HG02870 (cell line): ENCODE measurements at regions not wholly inside any gene's neighbourhood (a gene's known extent, or its start where the extent isn't known, plus 50 kb on each side); places are given as distances from the start of the nearest gene placed in this dataset.

Experiments
- ATAC-seq: cut with Tn5 transposase; IDR thresholded peaks from one replicate; pipeline ENCODE4 v1.9.1; 2021; ENCODE audit warnings: mild to moderate bottlenecking, moderate library complexity; ENCODE audit not compliant: unreplicated experiment

- no peak for ATAC-seq
Measured at GRCh38 chr2:137823196-137823595, 141.1 kb upstream of the HNMT start.

DNA sequence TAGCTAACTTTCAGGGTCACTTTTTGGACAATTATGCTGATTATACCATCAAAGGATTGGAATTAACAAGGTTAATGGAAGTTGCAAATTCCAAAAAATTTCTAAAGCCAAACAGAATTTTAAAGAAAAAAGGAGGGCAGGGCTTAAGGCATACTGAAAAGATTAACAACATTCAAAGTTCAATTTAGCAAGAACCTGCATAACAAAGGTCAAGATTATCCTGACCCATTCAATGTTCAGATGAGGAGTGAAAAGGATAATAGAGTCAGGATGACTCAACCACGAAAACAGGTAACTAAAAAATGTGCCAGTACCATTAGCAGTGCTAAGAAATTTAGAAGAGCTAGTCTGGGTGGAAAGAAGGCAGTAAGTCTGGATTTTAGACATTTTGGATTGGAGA, 139.8 kb upstream of the HNMT start:
- no peak for ATAC-seq

DNA sequence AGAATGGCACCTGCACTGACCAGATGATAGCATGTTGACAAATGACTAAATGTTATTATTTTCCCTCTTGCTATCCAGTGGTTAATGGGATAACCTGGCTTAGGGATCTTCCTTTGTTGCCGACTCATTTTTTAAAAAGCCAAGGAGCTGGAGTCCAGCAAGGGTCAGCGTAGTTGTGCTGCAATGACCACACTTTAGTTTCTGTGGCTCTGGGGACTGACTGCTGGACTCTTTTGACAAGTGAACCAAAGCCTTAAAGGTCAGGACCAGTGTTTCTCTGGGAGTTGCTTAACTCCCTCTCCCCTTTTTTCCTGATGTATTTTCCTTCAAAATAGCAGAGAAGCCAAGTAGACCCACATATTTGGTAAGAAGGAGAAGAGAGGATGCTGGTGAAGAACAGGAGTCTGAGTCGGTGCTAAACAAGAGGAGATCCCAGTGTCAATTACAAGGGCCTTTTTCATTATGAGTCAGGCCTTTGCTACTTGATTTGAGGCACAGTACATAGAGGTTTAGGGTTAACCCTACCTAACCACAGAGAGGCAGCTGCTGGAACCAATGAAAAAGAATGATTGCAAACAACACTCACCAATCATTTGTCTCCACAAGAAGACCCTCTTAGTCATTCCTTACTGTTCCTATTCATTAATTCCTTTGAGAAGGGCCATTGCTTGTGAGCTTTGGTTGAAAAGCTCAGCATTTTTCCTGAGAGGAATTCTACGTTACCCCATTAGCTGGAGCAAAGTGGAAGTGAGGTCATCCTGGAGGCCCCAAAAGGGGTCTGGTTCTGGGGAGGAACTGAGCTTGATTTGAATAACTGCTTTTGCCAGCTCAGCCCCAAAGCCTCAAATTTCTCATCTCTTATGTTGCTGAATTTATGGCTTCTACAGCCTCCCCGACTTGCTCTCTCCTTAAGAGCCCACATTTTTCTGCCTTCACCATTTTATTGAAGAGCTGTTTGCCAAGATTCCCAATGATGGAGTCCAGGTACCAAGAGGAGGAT, 137.6 kb upstream of the HNMT start:
- ATAC-seq: peak; percentile 99

DNA sequence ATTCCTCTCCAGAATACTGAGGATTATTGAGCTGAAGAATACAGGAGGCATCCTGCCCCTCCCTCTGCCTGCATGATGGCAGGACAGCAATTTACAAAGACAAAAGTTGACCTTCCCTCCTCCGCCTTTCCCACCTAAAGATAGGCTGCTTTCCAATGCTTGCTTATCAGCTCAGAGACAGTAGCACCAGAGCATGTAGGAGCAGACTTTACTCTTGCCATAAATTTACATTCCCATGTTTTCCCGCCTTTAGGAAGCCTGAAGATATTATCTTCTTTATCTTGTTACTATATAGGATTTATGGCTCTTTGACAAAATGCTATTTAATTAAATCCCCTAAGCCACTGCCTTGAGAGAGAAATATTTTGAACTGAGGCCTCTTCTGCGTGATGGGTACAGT, 135.6 kb upstream of the HNMT start:
- ATAC-seq: no peak

- ATAC-seq: no peak
Measured at GRCh38 chr2:137829251-137829650, 135.0 kb upstream of the HNMT start.

GRCh38 chr2:137834760-137835379, 129.4 kb upstream of the HNMT start:
- ATAC-seq: no peak

- no peak for ATAC-seq
Measured at GRCh38 chr2:137836671-137837070, 127.6 kb upstream of the HNMT start.

- no peak for ATAC-seq
Measured at GRCh38 chr2:137837830-137838229, 126.4 kb upstream of the HNMT start.

- peak; percentile 60 for ATAC-seq
Measured at GRCh38 chr2:137838255-137839092, 125.8 kb upstream of the HNMT start.

DNA sequence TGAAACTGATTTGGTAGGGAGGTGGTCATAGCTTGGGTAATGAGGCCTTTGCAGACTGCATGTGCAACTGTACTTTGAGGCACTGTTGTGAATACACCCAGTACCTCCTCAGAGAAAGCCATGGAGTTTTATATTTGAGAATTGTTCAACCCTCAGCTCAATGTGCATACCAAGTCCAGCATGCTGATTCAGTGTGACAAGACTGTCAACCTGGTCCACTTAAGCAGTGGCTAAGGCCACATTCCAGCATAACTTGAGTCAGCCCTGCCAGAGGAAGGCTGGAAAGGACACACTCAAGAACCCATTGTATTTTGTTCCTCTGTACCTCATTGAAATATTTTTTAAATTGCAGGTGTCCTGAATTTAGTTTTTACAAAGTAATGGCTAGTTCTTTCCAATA, 121.8 kb upstream of the HNMT start:
- no peak for ATAC-seq

DNA sequence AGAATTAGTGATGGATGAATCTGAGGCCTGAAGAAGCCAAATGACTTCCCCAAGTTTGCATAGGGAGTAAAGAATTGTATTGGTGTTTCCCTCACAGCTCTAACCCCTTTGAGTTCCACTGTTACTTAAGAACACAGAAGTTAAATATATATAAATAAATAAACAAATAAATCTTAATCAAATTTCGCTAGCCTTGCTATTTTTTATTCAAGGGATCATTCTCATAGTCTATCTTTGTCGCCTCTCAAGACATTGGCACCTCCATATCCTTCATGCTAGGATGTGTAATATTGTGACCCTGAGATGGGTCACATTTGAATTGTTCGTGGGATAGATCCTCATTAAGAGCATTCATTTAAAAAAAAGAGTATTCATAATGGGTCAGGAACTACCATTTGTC, 121.3 kb upstream of the HNMT start:
- no peak for ATAC-seq

DNA sequence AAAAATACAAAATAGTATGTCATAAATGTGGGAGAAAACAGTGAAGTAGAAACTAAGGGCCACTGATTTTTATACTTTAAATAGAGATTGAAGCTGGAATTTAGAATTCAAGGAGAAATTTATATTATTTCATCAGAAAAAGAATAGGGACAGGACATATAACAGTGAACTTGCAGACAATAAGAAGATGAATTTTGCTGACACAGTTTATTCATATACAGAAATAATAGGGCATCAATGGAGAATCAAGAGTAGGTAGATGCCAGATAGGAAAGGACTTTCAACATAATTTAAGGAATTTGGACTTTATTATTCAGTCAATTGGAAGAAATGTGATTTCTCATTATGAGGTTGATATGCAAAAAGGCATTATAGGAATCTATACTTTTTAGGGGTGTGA, 118.9 kb upstream of the HNMT start:
- ATAC-seq: no peak

- ATAC-seq: no peak
Measured at GRCh38 chr2:137846993-137847392, 117.3 kb upstream of the HNMT start.

DNA sequence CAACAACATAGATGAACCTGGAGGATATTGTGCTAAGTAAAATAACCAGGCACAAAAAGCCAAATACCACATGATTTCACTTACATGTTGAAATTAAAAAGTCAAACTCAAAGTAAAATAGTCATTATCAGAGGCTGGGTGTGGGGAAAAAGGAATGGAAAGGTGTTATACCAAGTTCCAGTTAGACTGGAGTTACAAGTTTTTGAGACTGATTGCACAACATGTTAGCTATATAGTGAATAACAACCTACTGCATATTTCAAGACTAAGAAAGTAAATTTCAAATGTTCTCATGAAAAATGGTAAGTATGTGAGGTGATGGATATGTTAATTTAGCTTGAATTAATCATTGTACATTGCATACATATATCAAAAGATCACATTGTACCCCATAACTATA, 116.8 kb upstream of the HNMT start:
- no peak for ATAC-seq

DNA sequence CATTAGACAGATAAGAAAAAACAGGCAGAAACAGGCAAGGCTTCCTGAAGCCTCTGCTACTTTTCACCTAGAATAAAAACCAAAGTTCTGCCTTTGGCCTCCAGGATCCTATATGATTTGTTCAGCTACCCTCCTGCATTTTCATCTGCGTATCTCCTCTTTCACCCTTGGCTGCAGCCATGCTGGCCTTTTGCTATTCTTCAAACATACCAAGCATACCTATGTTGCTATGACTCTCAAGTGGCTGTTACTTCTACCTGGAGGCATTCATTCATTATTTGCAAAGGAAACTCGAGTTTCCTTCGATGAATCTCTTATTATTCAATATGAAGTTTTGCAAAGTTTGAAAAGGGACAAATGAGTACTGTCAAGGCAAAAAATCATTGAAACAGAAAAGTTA, 106.4 kb upstream of the HNMT start:
- ATAC-seq: no peak

DNA sequence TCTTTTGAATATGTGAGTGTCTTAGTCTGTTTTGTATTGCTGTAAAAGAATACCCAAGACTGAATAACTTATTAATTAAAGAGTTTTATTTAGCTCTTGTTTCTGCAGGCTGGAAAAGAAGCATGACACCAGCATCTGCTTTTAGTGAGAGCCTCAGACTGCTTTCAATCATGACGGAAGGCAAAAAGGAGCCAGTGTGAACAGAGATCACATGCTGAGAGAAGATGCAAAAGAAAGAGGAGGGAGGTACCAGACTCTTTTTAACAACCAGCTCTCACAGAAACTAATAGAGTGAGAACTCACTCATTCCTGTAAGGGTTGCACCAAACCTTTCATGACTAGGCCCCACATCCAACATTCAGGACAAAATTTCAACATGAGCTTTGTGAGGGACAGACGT, 101.6 kb upstream of the HNMT start:
- ATAC-seq: no peak

- peak; percentile 64 for ATAC-seq
Measured at GRCh38 chr2:137865954-137866540, 98.2 kb upstream of the HNMT start.

- peak; percentile 39 for ATAC-seq
Measured at GRCh38 chr2:137870682-137871081, 93.6 kb upstream of the HNMT start.

DNA sequence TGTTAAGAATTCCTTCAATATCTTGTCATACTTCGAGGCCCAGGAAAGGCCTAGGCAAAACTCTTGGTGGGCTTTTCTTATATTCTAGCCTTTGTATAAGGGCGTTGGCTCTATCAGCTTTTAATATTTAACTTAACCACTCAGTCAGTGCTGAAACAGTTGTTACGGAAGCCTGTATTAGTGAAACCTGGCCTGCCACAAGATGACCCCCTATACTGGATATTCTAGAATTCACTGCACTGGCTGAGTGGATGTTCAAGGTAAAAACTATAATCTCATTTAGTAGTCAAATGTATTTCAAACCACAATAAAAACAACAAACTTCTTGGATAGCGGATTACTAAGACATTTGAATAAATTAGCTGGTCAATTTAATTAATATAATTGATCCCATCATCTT, 91.7 kb upstream of the HNMT start:
- no peak for ATAC-seq

DNA sequence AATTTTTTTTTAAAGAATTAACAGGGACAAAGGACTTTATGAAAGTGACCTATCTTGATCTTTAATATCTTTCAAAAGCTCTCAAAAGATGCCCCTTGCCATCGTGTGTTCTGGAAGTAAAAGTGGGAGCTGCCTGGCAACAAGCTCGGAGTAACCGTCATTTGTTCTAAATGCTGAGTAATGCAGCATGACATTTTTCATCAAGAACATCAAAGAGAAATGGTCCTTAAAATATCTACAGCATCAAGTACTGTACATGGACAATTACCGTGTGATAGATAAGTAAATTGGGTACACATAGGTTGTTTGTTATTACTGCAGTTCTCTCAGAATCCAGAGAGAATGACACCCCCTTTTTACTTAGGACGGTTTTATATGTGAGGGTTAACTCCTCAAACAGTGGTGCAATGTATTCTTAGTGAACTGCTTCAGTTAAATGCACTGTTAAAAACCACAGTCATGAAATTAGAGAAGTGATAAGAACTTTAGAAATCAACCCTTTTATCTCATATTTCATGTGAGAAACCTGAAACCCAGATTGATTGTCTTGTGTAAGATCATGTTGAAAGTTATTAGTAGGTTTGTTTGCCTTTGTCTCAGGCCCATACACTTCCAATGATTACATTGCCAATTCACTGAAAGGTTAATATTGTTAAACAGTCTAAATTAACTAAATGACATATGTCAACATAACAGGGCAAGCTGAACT, 90.6 kb upstream of the HNMT start:
- ATAC-seq: no peak
